ENCODE measurements at regions not wholly inside any gene's neighbourhood (a gene's known extent, or its start where the extent isn't known, plus 50 kb on each side); places are given as distances from the start of the nearest gene placed in this dataset.

GRCh38 chr9:102832814-102833213, 162.3 kb upstream of the CYLC2 start:
- 19% methylated on average over 3 of the region's 3 CpGs for WGBS (ENCODE audit: low lambda C conversion rate)
- intact Hi-C loops (cut with micrococcal nuclease; ENCODE audit: unreplicated experiment) (no loop called here), in situ Hi-C loops (cut with HindIII; ENCODE audit: extremely low pct_ligation_motif_present, low pct_unique_long_range_greater_than_20kb) (no loop called here)
- TF ChIP-seq ZNF281 (CRISPR knock-in tag; IDR thresholded peaks at IDR 0.05; ENCODE audit: borderline replicate concordance) = no peak
- no peak for TF ChIP-seq ZBTB49 (CRISPR knock-in tag; IDR thresholded peaks at IDR 0.05; ENCODE audit: borderline replicate concordance)
- no peak for TF ChIP-seq ZNF337 (CRISPR knock-in tag; IDR thresholded peaks at IDR 0.05; ENCODE audit: borderline replicate concordance, low read depth)
- TF ChIP-seq NFKBIZ (CRISPR knock-in tag; IDR thresholded peaks at IDR 0.05) = no peak
- no peak for TF ChIP-seq ZNF530 (CRISPR knock-in tag; IDR thresholded peaks at IDR 0.05; ENCODE audit: low read depth)
- no peak for TF ChIP-seq HCFC1 (IDR thresholded peaks at IDR 0.05; ENCODE audit: low read depth, low read length)
- no peak for TF ChIP-seq ZNF234 (CRISPR knock-in tag; conservative IDR thresholded peaks at IDR 0.05)
- TF ChIP-seq TBX2 (CRISPR knock-in tag; IDR thresholded peaks at IDR 0.05; ENCODE audit: borderline replicate concordance) = no peak
- TF ChIP-seq ATF5 (CRISPR knock-in tag; IDR thresholded peaks at IDR 0.05; ENCODE audit: low read depth) = no peak
- no peak for TF ChIP-seq ZNF784 (CRISPR knock-in tag; IDR thresholded peaks at IDR 0.05; ENCODE audit: borderline replicate concordance)
- no peak for TF ChIP-seq ZSCAN20 (CRISPR knock-in tag; IDR thresholded peaks at IDR 0.05; ENCODE audit: borderline replicate concordance)
- no peak for FAIRE-seq
- BruUV-seq (replicated peaks) = no TSS peak
- Histone ChIP-seq H3K27me3 (ENCODE audit: control insufficient read depth in 1 of 2, insufficient read depth in 2 of 2, low read length in 2 of 2) (no peaks in the 10 kb centered on the region), H3K79me2 (ENCODE audit: insufficient read depth, low read length) (no peaks in the 10 kb centered on the region), H3K9me3 (ENCODE audit: low read length) (no peaks in the 10 kb centered on the region), H3K4me2 (ENCODE audit: low read depth, low read length) (no peak overlapping the region), H4K20me1 (ENCODE audit: insufficient read depth, low read length) (no peaks in the 10 kb centered on the region), H3K36me3 (replicated peaks in 1 of 2; ENCODE audit: control insufficient read depth in 1 of 2, insufficient read depth in 2 of 2, low read length in 2 of 2) (no peaks in the 10 kb centered on the region), H3K9ac (ENCODE audit: insufficient read depth, low read depth, low read length) (no peak overlapping the region), H3K4me3 (replicated peaks in 1 of 3; ENCODE audit: insufficient read depth in 1 of 3, low read depth in 2 of 3, low read length in 3 of 3) (no peak overlapping the region), H3K27ac (ENCODE audit: extremely low read length, insufficient read depth, low read length) (no peak overlapping the region), H2AFZ (ENCODE audit: low read length) (no peak overlapping the region), H3K4me1 (ENCODE audit: insufficient read depth, low read length) (no peaks in the 10 kb centered on the region)
- ATAC-seq = no peak
- POLR2A ChIA-PET = no interaction called here
- no peak for DNase-seq (ENCODE audit: low spot score)
- CTCF ChIA-PET (ENCODE audit: low intra/inter-chr PET ratio, low total read pairs) = no interaction called here

Measured in HepG2 (cell line).